HuH-7 (cell line): ENCODE measurements at regions not wholly inside any gene's neighbourhood (a gene's known extent, or its start where the extent isn't known, plus 50 kb on each side); places are given as distances from the start of the nearest gene placed in this dataset.

Source experiments
- DNase-seq: peaks from one replicate; pipeline ENCODE4 v3.0.0; 2011; ENCODE audit warnings: low spot score

DNA sequence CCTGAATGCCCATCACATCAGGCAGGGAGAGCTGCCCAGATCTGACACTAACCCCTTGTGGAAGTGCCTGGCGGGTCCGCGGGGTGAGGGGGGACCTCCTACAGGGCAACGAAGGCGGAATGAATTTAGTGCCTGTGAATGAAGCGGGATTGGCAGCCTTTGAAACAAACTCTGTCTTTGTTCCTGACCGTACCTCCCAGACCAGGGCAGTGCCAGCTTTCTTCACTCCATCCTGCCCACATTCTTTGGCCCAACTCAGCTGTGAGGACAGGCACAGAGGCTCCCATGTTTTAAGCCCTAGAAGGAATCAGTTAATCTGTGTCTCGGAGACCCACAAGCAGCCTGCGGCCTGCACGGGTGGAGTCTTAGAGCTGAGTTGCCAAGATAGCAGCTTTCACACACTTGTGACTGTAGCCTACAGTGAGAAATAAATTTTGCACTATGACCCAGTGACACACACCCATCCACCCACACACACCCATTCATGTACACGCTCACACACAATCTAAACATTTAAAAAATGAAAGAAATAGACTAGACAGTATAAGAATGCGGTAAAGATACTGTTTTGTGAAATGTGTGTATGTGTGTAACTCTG lies 60.1 kb upstream of the USP24 start:
- no peak for DNase-seq

DNA sequence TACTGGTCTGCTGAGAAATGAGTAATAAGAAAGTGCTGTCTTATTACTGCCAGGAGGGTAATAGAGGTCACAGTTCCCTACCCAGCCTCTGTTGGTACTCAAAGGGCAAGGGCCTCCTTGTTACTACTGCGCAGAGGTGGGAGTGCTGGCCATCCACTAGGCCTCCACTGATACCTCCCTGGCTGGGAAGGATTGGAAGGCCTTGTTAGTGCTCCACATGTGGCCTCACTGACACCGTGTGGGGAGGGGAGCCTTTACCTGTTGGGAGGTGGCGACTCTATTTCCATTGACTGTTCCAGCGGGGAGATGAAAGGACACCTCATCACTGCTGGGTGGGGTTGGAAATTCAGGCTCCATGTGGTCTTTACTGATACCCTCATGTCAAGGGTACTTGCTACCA lies 57.8 kb upstream of the USP24 start:
- no peak for DNase-seq
